ENCODE measurements at regions not wholly inside any gene's neighbourhood (a gene's known extent, or its start where the extent isn't known, plus 50 kb on each side); places are given as distances from the start of the nearest gene placed in this dataset.
A peak's percentile ranks its signal among the peaks of the same experiment; 100 is the strongest.

DNA sequence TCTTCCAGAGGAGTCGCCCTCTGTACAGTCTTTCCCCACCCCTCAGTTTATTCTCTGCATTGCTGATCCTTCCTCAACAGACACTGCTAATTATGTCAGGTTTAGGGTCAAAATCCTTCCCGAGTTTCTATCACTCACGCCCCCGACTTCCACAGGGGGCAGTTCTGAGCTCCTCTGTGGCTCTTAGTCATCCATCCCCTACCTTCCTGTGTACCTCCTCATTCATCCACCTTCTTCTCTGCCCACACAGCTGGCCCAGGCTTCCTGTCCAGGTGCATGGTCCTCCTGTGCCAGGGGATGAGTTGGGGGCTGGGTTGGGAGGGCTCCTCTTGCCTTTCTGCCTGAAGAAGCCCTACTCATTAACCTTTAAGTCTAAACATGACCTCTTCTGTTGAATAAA is 202.9 kb downstream of the ARL4C start:
- no peak overlapping the region for H3K27ac ChIP-seq (ENCODE audit: low read depth, low read length, poor library complexity, severe bottlenecking)
- H3K4me3 ChIP-seq (ENCODE audit: low read depth, low read length, poor library complexity, severe bottlenecking), result no peak overlapping the region
- no TSS peak for BruUV-seq (replicated peaks)
- no peaks in the 10 kb centered on the region for H3K9me3 ChIP-seq (ENCODE audit: low read depth, low read length, poor library complexity, severe bottlenecking)
- ChIA-PET CTCF (interaction anchor here (0.6 kb wide), 2 partner anchors 285 to 366 kb away, joined by 4 to 13 read pairs; no protein-coding TSS in a partner anchor), POLR2A (ENCODE audit: low non-redundant PET) (no interaction called here)
- DNase-seq (ENCODE audit: low spot score), result peak; percentile 15
- no peaks in the 10 kb centered on the region for H3K36me3 ChIP-seq (ENCODE audit: insufficient read depth, low read length, poor library complexity, severe bottlenecking)
- intact Hi-C loops (cut with micrococcal nuclease; ENCODE audit: unreplicated experiment), result no loop called here
- H3K4me1 ChIP-seq (ENCODE audit: insufficient read depth, low read length, poor library complexity, severe bottlenecking), result no peaks in the 10 kb centered on the region
- H3K27me3 ChIP-seq (replicated peaks; ENCODE audit: insufficient read depth, low read depth, low read length, poor library complexity), result no peaks in the 10 kb centered on the region
- no peak for TF ChIP-seq EZH2 (IDR thresholded peaks at IDR 0.05; ENCODE audit: borderline replicate concordance, low read depth, low read length, poor library complexity, severe bottlenecking)
- TF ChIP-seq, protein P1, sequence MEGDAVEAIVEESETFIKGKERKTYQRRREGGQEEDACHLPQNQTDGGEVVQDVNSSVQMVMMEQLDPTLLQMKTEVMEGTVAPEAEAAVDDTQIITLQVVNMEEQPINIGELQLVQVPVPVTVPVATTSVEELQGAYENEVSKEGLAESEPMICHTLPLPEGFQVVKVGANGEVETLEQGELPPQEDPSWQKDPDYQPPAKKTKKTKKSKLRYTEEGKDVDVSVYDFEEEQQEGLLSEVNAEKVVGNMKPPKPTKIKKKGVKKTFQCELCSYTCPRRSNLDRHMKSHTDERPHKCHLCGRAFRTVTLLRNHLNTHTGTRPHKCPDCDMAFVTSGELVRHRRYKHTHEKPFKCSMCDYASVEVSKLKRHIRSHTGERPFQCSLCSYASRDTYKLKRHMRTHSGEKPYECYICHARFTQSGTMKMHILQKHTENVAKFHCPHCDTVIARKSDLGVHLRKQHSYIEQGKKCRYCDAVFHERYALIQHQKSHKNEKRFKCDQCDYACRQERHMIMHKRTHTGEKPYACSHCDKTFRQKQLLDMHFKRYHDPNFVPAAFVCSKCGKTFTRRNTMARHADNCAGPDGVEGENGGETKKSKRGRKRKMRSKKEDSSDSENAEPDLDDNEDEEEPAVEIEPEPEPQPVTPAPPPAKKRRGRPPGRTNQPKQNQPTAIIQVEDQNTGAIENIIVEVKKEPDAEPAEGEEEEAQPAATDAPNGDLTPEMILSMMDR (conservative IDR thresholded peaks at IDR 0.05; ENCODE audit: low read depth, low read length), result 0 out of 2 replicates have a peak, but pooled peaks have one; percentile 11

DNA sequence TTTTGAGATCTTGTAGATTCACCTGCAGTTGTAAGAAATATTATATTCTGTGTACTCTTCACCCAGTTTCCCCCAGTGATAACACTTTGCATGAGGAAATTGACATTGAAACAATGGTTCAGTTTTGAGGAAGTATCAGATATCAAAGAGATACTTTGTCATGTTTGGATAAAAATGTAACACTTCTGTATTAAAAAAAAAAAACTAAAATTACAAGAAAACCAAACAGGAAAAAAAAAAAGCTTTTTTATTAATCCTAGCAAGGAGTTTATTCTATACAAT is 204.0 kb downstream of the ARL4C start:
- ChIA-PET CTCF (no interaction called here), POLR2A (ENCODE audit: low non-redundant PET) (no interaction called here)
- no peak for TF ChIP-seq EZH2 (IDR thresholded peaks at IDR 0.05; ENCODE audit: borderline replicate concordance, low read depth, low read length, poor library complexity, severe bottlenecking)
- TF ChIP-seq, protein P1 (conservative IDR thresholded peaks at IDR 0.05; ENCODE audit: low read depth, low read length), result no peak
- no peaks in the 10 kb centered on the region for H3K4me1 ChIP-seq (ENCODE audit: insufficient read depth, low read length, poor library complexity, severe bottlenecking)
- DNase-seq (ENCODE audit: low spot score), result no peak
- no peaks in the 10 kb centered on the region for H3K36me3 ChIP-seq (ENCODE audit: insufficient read depth, low read length, poor library complexity, severe bottlenecking)
- no peaks in the 10 kb centered on the region for H3K9me3 ChIP-seq (ENCODE audit: low read depth, low read length, poor library complexity, severe bottlenecking)
- no peak overlapping the region for H3K27ac ChIP-seq (ENCODE audit: low read depth, low read length, poor library complexity, severe bottlenecking)
- BruUV-seq (replicated peaks), result no TSS peak
- H3K4me3 ChIP-seq (ENCODE audit: low read depth, low read length, poor library complexity, severe bottlenecking), result no peak overlapping the region
- intact Hi-C loops (cut with micrococcal nuclease; ENCODE audit: unreplicated experiment), result no loop called here
- no peaks in the 10 kb centered on the region for H3K27me3 ChIP-seq (replicated peaks; ENCODE audit: insufficient read depth, low read depth, low read length, poor library complexity)

- DNase-seq (ENCODE audit: low spot score), result no peak
- ChIA-PET CTCF (no interaction called here), POLR2A (ENCODE audit: low non-redundant PET) (no interaction called here)
- Histone ChIP-seq H3K4me1 (ENCODE audit: insufficient read depth, low read length, poor library complexity, severe bottlenecking) (no peaks in the 10 kb centered on the region), H3K9me3 (ENCODE audit: low read depth, low read length, poor library complexity, severe bottlenecking) (no peaks in the 10 kb centered on the region), H3K36me3 (ENCODE audit: insufficient read depth, low read length, poor library complexity, severe bottlenecking) (no peaks in the 10 kb centered on the region), H3K27me3 (replicated peaks; ENCODE audit: insufficient read depth, low read depth, low read length, poor library complexity) (no peaks in the 10 kb centered on the region), H3K4me3 (ENCODE audit: low read depth, low read length, poor library complexity, severe bottlenecking) (no peak overlapping the region), H3K27ac (ENCODE audit: low read depth, low read length, poor library complexity, severe bottlenecking) (no peak overlapping the region)
- intact Hi-C loops (cut with micrococcal nuclease; ENCODE audit: unreplicated experiment), result no loop called here
- BruUV-seq (replicated peaks), result no TSS peak
- TF ChIP-seq EZH2 (IDR thresholded peaks at IDR 0.05; ENCODE audit: borderline replicate concordance, low read depth, low read length, poor library complexity, severe bottlenecking), result no peak
- TF ChIP-seq, protein P1 (conservative IDR thresholded peaks at IDR 0.05; ENCODE audit: low read depth, low read length), result no peak
These were observed 204.5 kb downstream of the ARL4C start for GRCh38 chr2:234292205-234292961.
